Endodermal cell (in vitro differentiated cells): ENCODE measurements at regions not wholly inside any gene's neighbourhood (a gene's known extent, or its start where the extent isn't known, plus 50 kb on each side); places are given as distances from the start of the nearest gene placed in this dataset.

Source experiments
- DNase-seq: peaks from one replicate; pipeline ENCODE4 v3.0.0-alpha.2; 2017
- H3K27ac ChIP-seq: 2 replicates; pipeline ENCODE4 v1.5.1; 2013; ENCODE audit warnings: mild to moderate bottlenecking, low read depth, low read length, moderate library complexity
- H3K27me3 ChIP-seq: 2 replicates; pipeline ENCODE4 v1.6.1; 2013; ENCODE audit warnings: mild to moderate bottlenecking, low read length, moderate library complexity; ENCODE audit not compliant: insufficient read depth, control insufficient read depth, poor library complexity, severe bottlenecking
- H3K36me3 ChIP-seq: 2 replicates; pipeline ENCODE4 v1.7.0; 2013; ENCODE audit warnings: mild to moderate bottlenecking, low read length, moderate library complexity; ENCODE audit not compliant: control insufficient read depth, insufficient read depth
- H3K4me1 ChIP-seq: one replicate; pipeline ENCODE4 v1.7.0; 2013; ENCODE audit warnings: low read length; ENCODE audit not compliant: control insufficient read depth, insufficient read depth
- H3K4me3 ChIP-seq: 2 replicates; pipeline ENCODE4 v1.5.1; 2013; ENCODE audit warnings: mild to moderate bottlenecking, low read length, moderate library complexity
- H3K9ac ChIP-seq: 2 replicates; pipeline ENCODE4 v1.6.1; 2013; ENCODE audit warnings: mild to moderate bottlenecking, low read length, moderate library complexity; ENCODE audit not compliant: poor library complexity, severe bottlenecking; ENCODE audit errors: extremely low read depth
- H3K9me3 ChIP-seq: 2 replicates; pipeline ENCODE4 v1.6.1; 2013; ENCODE audit warnings: mild to moderate bottlenecking, low read length, moderate library complexity; ENCODE audit not compliant: control insufficient read depth
- H3K27ac Mint-ChIP-seq: 2 replicates; pipeline ENCODE4 v1.8.0; 2020; ENCODE audit warnings: mixed read lengths
- H3K27me3 Mint-ChIP-seq: 2 replicates; pipeline ENCODE4 v1.8.0; 2021; ENCODE audit warnings: mild to moderate bottlenecking, mixed read lengths; ENCODE audit not compliant: insufficient read depth
- H3K36me3 Mint-ChIP-seq: 2 replicates; pipeline ENCODE4 v1.8.0; 2020; ENCODE audit warnings: low read depth, mixed read lengths
- H3K4me1 Mint-ChIP-seq: 2 replicates; pipeline ENCODE4 v1.8.0; 2020; ENCODE audit warnings: mixed read lengths
- H3K4me3 Mint-ChIP-seq: 2 replicates; pipeline ENCODE4 v1.8.0; 2020; ENCODE audit warnings: mild to moderate bottlenecking, moderate library complexity, mixed read lengths
- H3K9me3 Mint-ChIP-seq: 2 replicates; pipeline ENCODE4 v1.8.0; 2020; ENCODE audit warnings: mild to moderate bottlenecking, mixed read lengths
- WGBS, 2 experiments: methylation state at CpG; one replicate each; pipeline versions ENCODE4 v1.1.5 to v1.1.7; 2013; ENCODE audit warnings: missing lambda C conversion rate in 2 of 2, mixed read lengths in 1 of 2; ENCODE audit not compliant: insufficient coverage in 1 of 2, insufficient read length in 1 of 2; 5-methylcytosine and 5-hydroxymethylcytosine counted together
- TF ChIP-seq, protein P1 (sequence below): fragments of 200-600 bp; sonication (generic); conservative IDR thresholded peaks from 2 replicates; pipeline ENCODE4 v1.5.0; 2021; ENCODE audit warnings: antibody characterized with exemption, mild to moderate bottlenecking

DNA sequence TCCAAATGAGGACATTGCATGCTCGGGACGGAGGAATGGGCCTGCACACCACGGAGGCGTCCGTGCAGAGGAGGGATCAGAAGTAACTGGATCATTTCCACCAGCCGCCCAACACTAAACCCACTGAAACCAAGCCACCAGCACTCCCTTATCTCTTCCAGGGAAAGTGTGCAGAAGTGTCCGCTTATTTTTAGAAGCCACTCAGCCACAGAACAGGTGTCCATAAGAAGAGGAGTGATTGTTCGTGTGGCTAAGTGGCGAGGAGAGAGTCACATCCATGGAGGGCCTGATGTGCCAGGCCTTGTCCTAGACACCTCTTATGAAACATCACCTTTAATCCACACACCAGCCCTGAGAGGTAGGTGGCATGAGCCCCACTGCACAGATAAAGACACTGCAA, 407.9 kb upstream of the NPVF start:
- peaks cover 3% of the 10 kb centered on the region for H3K4me1 ChIP-seq
- WGBS, 2 experiments, result 80 to 94% methylated on average over 2 to 9 of the region's 9 CpGs
- no peaks in the 10 kb centered on the region for H3K27me3 ChIP-seq
- no peak overlapping the region for H3K27ac ChIP-seq
- no peak overlapping the region for H3K4me3 Mint-ChIP-seq
- no peak overlapping the region for H3K9ac ChIP-seq
- H3K9me3 ChIP-seq, result no peaks in the 10 kb centered on the region
- H3K27me3 Mint-ChIP-seq, result no peaks in the 10 kb centered on the region
- no peaks in the 10 kb centered on the region for H3K36me3 ChIP-seq
- H3K9me3 Mint-ChIP-seq, result no peaks in the 10 kb centered on the region
- no peak overlapping the region for H3K4me3 ChIP-seq
- peaks cover 8% of the 10 kb centered on the region for H3K4me1 Mint-ChIP-seq
- DNase-seq, result no peak
- H3K36me3 Mint-ChIP-seq, result no peaks in the 10 kb centered on the region
- no peak overlapping the region for H3K27ac Mint-ChIP-seq
- TF ChIP-seq, protein P1, sequence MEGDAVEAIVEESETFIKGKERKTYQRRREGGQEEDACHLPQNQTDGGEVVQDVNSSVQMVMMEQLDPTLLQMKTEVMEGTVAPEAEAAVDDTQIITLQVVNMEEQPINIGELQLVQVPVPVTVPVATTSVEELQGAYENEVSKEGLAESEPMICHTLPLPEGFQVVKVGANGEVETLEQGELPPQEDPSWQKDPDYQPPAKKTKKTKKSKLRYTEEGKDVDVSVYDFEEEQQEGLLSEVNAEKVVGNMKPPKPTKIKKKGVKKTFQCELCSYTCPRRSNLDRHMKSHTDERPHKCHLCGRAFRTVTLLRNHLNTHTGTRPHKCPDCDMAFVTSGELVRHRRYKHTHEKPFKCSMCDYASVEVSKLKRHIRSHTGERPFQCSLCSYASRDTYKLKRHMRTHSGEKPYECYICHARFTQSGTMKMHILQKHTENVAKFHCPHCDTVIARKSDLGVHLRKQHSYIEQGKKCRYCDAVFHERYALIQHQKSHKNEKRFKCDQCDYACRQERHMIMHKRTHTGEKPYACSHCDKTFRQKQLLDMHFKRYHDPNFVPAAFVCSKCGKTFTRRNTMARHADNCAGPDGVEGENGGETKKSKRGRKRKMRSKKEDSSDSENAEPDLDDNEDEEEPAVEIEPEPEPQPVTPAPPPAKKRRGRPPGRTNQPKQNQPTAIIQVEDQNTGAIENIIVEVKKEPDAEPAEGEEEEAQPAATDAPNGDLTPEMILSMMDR, result no peak

GRCh38 chr7:25636871-25637283, 408.6 kb upstream of the NPVF start:
- no peak for DNase-seq
- Histone ChIP-seq H3K4me1 (peaks cover 3% of the 10 kb centered on the region), H3K4me3 (no peak overlapping the region), H3K9ac (no peak overlapping the region), H3K27me3 (no peaks in the 10 kb centered on the region), H3K36me3 (no peaks in the 10 kb centered on the region), H3K9me3 (no peaks in the 10 kb centered on the region), H3K27ac (no peak overlapping the region)
- Mint-ChIP-seq H3K9me3 (no peaks in the 10 kb centered on the region), H3K4me1 (peaks cover 8% of the 10 kb centered on the region), H3K27ac (no peak overlapping the region), H3K27me3 (no peaks in the 10 kb centered on the region), H3K36me3 (no peaks in the 10 kb centered on the region), H3K4me3 (no peak overlapping the region)
- WGBS, 2 experiments, result 77 to 80% methylated on average over 3 to 4 of the region's 4 CpGs
- TF ChIP-seq, protein P1, result no peak

DNA sequence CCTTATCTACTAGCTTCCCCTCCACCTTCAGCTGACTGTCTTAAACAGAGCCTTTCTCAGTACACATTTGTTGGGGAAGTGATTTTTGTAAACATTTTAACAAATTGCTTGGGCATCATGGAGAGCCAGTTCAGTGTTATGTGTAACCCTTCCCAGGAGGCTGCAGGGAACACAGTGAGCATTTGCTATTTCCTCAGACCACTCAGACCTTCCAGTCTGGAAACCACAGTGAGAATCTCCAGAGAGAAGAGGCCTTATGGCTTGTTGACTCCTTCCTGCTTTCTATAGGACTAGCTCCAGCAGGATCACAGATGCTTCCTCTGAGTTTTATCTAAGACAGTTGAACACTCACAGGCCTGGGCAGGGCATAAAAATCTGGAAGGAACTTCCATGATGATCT, 409.8 kb upstream of the NPVF start:
- no peaks in the 10 kb centered on the region for H3K36me3 Mint-ChIP-seq
- no peak overlapping the region for H3K4me3 Mint-ChIP-seq
- no peak overlapping the region for H3K27ac Mint-ChIP-seq
- H3K9ac ChIP-seq, result no peak overlapping the region
- H3K9me3 Mint-ChIP-seq, result no peaks in the 10 kb centered on the region
- H3K36me3 ChIP-seq, result no peaks in the 10 kb centered on the region
- no peak overlapping the region for H3K4me3 ChIP-seq
- peaks cover 8% of the 10 kb centered on the region for H3K4me1 Mint-ChIP-seq
- no peak for DNase-seq
- no peaks in the 10 kb centered on the region for H3K27me3 Mint-ChIP-seq
- TF ChIP-seq, protein P1, result no peak
- H3K4me1 ChIP-seq, result peaks cover 3% of the 10 kb centered on the region
- no peaks in the 10 kb centered on the region for H3K27me3 ChIP-seq
- no peaks in the 10 kb centered on the region for H3K9me3 ChIP-seq
- no peak overlapping the region for H3K27ac ChIP-seq
